Activated CD8-positive, alpha-beta memory T cell treated with anti-CD3 and anti-CD28 coated beads, Interleukin-2, amount 50 U/mL, for 1 hour (primary cell): ENCODE measurements at regions not wholly inside any gene's neighbourhood (a gene's known extent, or its start where the extent isn't known, plus 50 kb on each side); places are given as distances from the start of the nearest gene placed in this dataset.
"Not testable (repeated sequence)": the region's sequence is repeated elsewhere in the genome, so short reads cannot be mapped to it uniquely, and the experiment has no call there.

Experiments
- DNase-seq: peaks from one replicate; pipeline ENCODE4 v3.0.0-alpha.2; 2020; ENCODE audit errors: extremely low read depth

- DNase-seq: no peak
These were observed 339.3 kb downstream of the BCL11B start for GRCh38 chr14:98932431-98933325.

- not testable (repeated sequence) for DNase-seq
These were observed 337.4 kb downstream of the BCL11B start for GRCh38 chr14:98934569-98934968.

GRCh38 chr14:98935921-98936320, 336.1 kb downstream of the BCL11B start:
- DNase-seq: no peak

- no peak for DNase-seq
These were observed 335.0 kb downstream of the BCL11B start for GRCh38 chr14:98937021-98937420.

GRCh38 chr14:98937712-98938505, 334.1 kb downstream of the BCL11B start:
- no peak for DNase-seq

GRCh38 chr14:98940693-98941437, 331.1 kb downstream of the BCL11B start:
- no peak for DNase-seq

- no peak for DNase-seq
These were observed 330.5 kb downstream of the BCL11B start for GRCh38 chr14:98941481-98941880.

GRCh38 chr14:98943907-98944306, 328.1 kb downstream of the BCL11B start:
- no peak for DNase-seq

GRCh38 chr14:98944989-98945388, 327.0 kb downstream of the BCL11B start:
- DNase-seq: no peak

- no peak for DNase-seq
These were observed 326.1 kb downstream of the BCL11B start for GRCh38 chr14:98945611-98946570.

- no peak for DNase-seq
These were observed 325.1 kb downstream of the BCL11B start for GRCh38 chr14:98946940-98947339.

GRCh38 chr14:98947911-98948595, 323.9 kb downstream of the BCL11B start:
- no peak for DNase-seq

- DNase-seq: no peak
These were observed 322.9 kb downstream of the BCL11B start for GRCh38 chr14:98949051-98949450.

GRCh38 chr14:98949481-98950135, 322.4 kb downstream of the BCL11B start:
- DNase-seq: no peak

- DNase-seq: no peak
These were observed 321.6 kb downstream of the BCL11B start for GRCh38 chr14:98950353-98950895.

GRCh38 chr14:98951031-98951430, 321.0 kb downstream of the BCL11B start:
- no peak for DNase-seq

- no peak for DNase-seq
These were observed 320.4 kb downstream of the BCL11B start for GRCh38 chr14:98951521-98952152.

GRCh38 chr14:98952593-98953350, 319.2 kb downstream of the BCL11B start:
- DNase-seq: no peak
